HepG2 (cell line): ENCODE measurements at regions not wholly inside any gene's neighbourhood (a gene's known extent, or its start where the extent isn't known, plus 50 kb on each side); places are given as distances from the start of the nearest gene placed in this dataset.

ENCODE experiments used
- BATF2 ChIP-seq: sonication (generic); formaldehyde crosslinking; IDR thresholded peaks from 2 replicates; pipeline ENCODE4 v1.8.0; 2022; ENCODE audit warnings: mild to moderate bottlenecking, missing genetic modification reagents, moderate library complexity
- CREM ChIP-seq, 2 experiments: sonication (generic) in 1 of 2; formaldehyde crosslinking in 1 of 2; IDR thresholded peaks; 2 replicates each; pipeline versions ENCODE4 v1.4.0 to v1.6.1; 2016 to 2020; ENCODE audit warnings: antibody characterized with exemption in 1 of 2, mild to moderate bottlenecking in 1 of 2, missing genetic modification reagents in 1 of 2
- CTCF ChIP-seq: sonication (generic); formaldehyde crosslinking; IDR thresholded peaks from 2 replicates; pipeline ENCODE4 v1.5.0; 2020; ENCODE audit warnings: mild to moderate bottlenecking, missing genetic modification reagents, moderate library complexity
- FOXA3 ChIP-seq: IDR thresholded peaks from 2 replicates; pipeline ENCODE4 v1.6.1; 2016; ENCODE audit warnings: missing genetic modification reagents, missing compliant biosample characterization
- GATAD2A ChIP-seq: IDR thresholded peaks from 2 replicates; pipeline ENCODE4 v1.6.1; 2016
- HOXA5 ChIP-seq: sonication (generic); formaldehyde crosslinking; IDR thresholded peaks from 2 replicates; pipeline ENCODE4 v1.4.0; 2020; ENCODE audit warnings: missing genetic modification reagents
- MAFF ChIP-seq: IDR thresholded peaks from 2 replicates; pipeline ENCODE4 v1.6.1; 2011; ENCODE audit warnings: low read depth, low read length, improper control_type of control experiment
- MNT ChIP-seq: fragments of 450-650 bp; IDR thresholded peaks from 2 replicates; pipeline ENCODE4 v1.6.1; 2016
- NCOA1 ChIP-seq: sonication (generic); formaldehyde crosslinking; IDR thresholded peaks from 2 replicates; pipeline ENCODE4 v1.9.0; 2021; ENCODE audit warnings: missing genetic modification reagents
- SALL2 ChIP-seq: sonication (generic); formaldehyde crosslinking; IDR thresholded peaks from 2 replicates; pipeline ENCODE4 v1.8.1; 2023; ENCODE audit warnings: mild to moderate bottlenecking, missing genetic modification reagents, inconsistent platforms
- SKIL ChIP-seq: sonication (generic); formaldehyde crosslinking; IDR thresholded peaks from 2 replicates; pipeline ENCODE4 v1.8.0; 2022; ENCODE audit warnings: missing genetic modification reagents, mild to moderate bottlenecking, moderate library complexity, borderline replicate concordance
- SMAD1 ChIP-seq: sonication (generic); formaldehyde crosslinking; IDR thresholded peaks from 2 replicates; pipeline ENCODE4 v1.4.0; 2020; ENCODE audit warnings: missing genetic modification reagents, low read depth, mild to moderate bottlenecking, borderline replicate concordance
- SNRNP70 ChIP-seq: fragments of 200-400 bp; formaldehyde crosslinking; IDR thresholded peaks from 2 replicates; pipeline ENCODE4 v1.6.1; 2017; ENCODE audit warnings: mild to moderate bottlenecking, low read depth, low read length, moderate library complexity
- TERF1 ChIP-seq: sonication (generic); formaldehyde crosslinking; IDR thresholded peaks from 2 replicates; pipeline ENCODE4 v1.8.0; 2022; ENCODE audit warnings: mild to moderate bottlenecking, missing genetic modification reagents, moderate library complexity
- THAP11 ChIP-seq: IDR thresholded peaks from 2 replicates; pipeline ENCODE4 v1.6.1; 2016; ENCODE audit warnings: missing biosample characterization, missing genetic modification reagents
- TIGD3 ChIP-seq: sonication (generic); formaldehyde crosslinking; IDR thresholded peaks from 2 replicates; pipeline ENCODE4 v1.5.1; 2020; ENCODE audit warnings: mild to moderate bottlenecking, missing genetic modification reagents, borderline replicate concordance
- U2AF2 ChIP-seq: fragments of 200-400 bp; formaldehyde crosslinking; IDR thresholded peaks from 2 replicates; pipeline ENCODE4 v1.6.1; 2017; ENCODE audit warnings: low read depth, mild to moderate bottlenecking, low read length
- ZBTB43 ChIP-seq: sonication (generic); formaldehyde crosslinking; conservative IDR thresholded peaks from 2 replicates; pipeline ENCODE4 v1.4.0; 2020; ENCODE audit warnings: missing genetic modification reagents
- ZNF670 ChIP-seq: sonication (generic); formaldehyde crosslinking; IDR thresholded peaks from 2 replicates; pipeline ENCODE4 v1.8.0; 2022; ENCODE audit warnings: mild to moderate bottlenecking, missing genetic modification reagents, borderline replicate concordance

- TF ChIP-seq CREM (IDR thresholded peaks at IDR 0.05) (no peak), CREM (CRISPR knock-in tag; IDR thresholded peaks at IDR 0.05) (no peak), TERF1 (CRISPR knock-in tag) (no peak), SNRNP70 (no peak), ZNF670 (no peak), NCOA1 (CRISPR knock-in tag) (no peak), HOXA5 (CRISPR knock-in tag) (0 out of 2 replicates have a peak, but pooled peaks have one; percentile 43), THAP11 (CRISPR knock-in tag) (no peak), BATF2 (CRISPR knock-in tag) (no peak), ZBTB43 (CRISPR knock-in tag) (no peak), GATAD2A (CRISPR knock-in tag) (peak; percentile 35; the same call in 1 of the 2 replicates), MAFF (no peak), SALL2 (0 out of 2 replicates have a peak, but pooled peaks have one; percentile 44), TIGD3 (CRISPR knock-in tag) (no peak), SKIL (CRISPR knock-in tag) (no peak), U2AF2 (no peak), CTCF (CRISPR knock-in tag) (peak; percentile 88), MNT (no peak), SMAD1 (CRISPR knock-in tag) (no peak), FOXA3 (peak; percentile 42; the same call in 1 of the 2 replicates)
Observed at GRCh38 chr6:152863618-152864326, 113.2 kb downstream of the VIP start (continued).
